CD4-positive, alpha-beta T cell (primary cell): ENCODE measurements at regions not wholly inside any gene's neighbourhood (a gene's known extent, or its start where the extent isn't known, plus 50 kb on each side); places are given as distances from the start of the nearest gene placed in this dataset.

Experiments used
- ATAC-seq: fragments of 200-7000 bp; cut with Tn5 transposase; one replicate; pipeline ENCODE4 v1.10.0; 2022; ENCODE audit warnings: mild to moderate bottlenecking; ENCODE audit not compliant: poor library complexity
- CTCF ChIA-PET: fragments of 350-600 bp; sonication (Branson Sonifier 250); formaldehyde crosslinking; loops from one replicate; lab custom pipeline; 2021; ENCODE audit warnings: antibody characterized with exemption, inconsistent platforms; lab: Charles Lee
- POLR2A ChIA-PET: fragments of 350-600 bp; sonication (Branson Sonifier 250); formaldehyde crosslinking; loops from one replicate; lab custom pipeline; 2021; ENCODE audit warnings: antibody characterized with exemption, inconsistent platforms; lab: Charles Lee
- DNase-seq, 14 experiments: peaks; one replicate each; pipeline ENCODE4 v3.0.0-alpha.2; 2013 to 2020; ENCODE audit warnings: mixed read lengths in 2 of 14
- H3K27ac ChIP-seq, 2 donors: one replicate each; pipeline versions ENCODE4 v1.5.1 to v1.7.0; 2013; ENCODE audit warnings: low read length in 2 of 2, low read depth in 1 of 2, mild to moderate bottlenecking in 1 of 2
- H3K27me3 ChIP-seq, 2 experiments: 1 replicate in 1 of 2; 2 replicates in 1 of 2; pipeline versions ENCODE4 v1.6.1 to v1.7.0; 2013; ENCODE audit warnings: low read length in 2 of 2, control low read depth in 1 of 2, mild to moderate bottlenecking in 1 of 2, moderate library complexity in 1 of 2; ENCODE audit not compliant: insufficient read depth in 2 of 2, control insufficient read depth in 1 of 2
- H3K36me3 ChIP-seq: one replicate; pipeline ENCODE4 v1.6.1; 2013; ENCODE audit warnings: low read length, control low read depth; ENCODE audit not compliant: insufficient read depth
- H3K4me1 ChIP-seq: one replicate; pipeline ENCODE4 v1.6.1; 2013; ENCODE audit warnings: low read length, control low read depth; ENCODE audit not compliant: insufficient read depth
- H3K4me3 ChIP-seq: one replicate; pipeline ENCODE4 v1.5.1; 2013; ENCODE audit warnings: mild to moderate bottlenecking, low read length, moderate library complexity
- H3K9me3 ChIP-seq, 2 experiments: 1 replicate in 1 of 2; 2 replicates in 1 of 2; pipeline versions ENCODE4 v1.6.1 to v1.7.0; 2013; ENCODE audit warnings: low read length in 2 of 2, mild to moderate bottlenecking in 2 of 2, control low read depth in 1 of 2, moderate library complexity in 1 of 2; ENCODE audit not compliant: control insufficient read depth in 1 of 2, insufficient read depth in 1 of 2
- H3K27ac Mint-ChIP-seq: one replicate; pipeline ENCODE4 v1.8.0; 2020; ENCODE audit warnings: mixed read lengths
- H3K27me3 Mint-ChIP-seq: one replicate; pipeline ENCODE4 v1.8.0; 2021; ENCODE audit warnings: mixed read lengths
- H3K36me3 Mint-ChIP-seq: one replicate; pipeline ENCODE4 v1.8.0; 2021; ENCODE audit warnings: low read depth, mixed read lengths
- H3K4me1 Mint-ChIP-seq: one replicate; pipeline ENCODE4 v1.8.0; 2021; ENCODE audit warnings: low read depth, mixed read lengths
- H3K4me3 Mint-ChIP-seq: one replicate; pipeline ENCODE4 v1.8.0; 2020; ENCODE audit warnings: mild to moderate bottlenecking, mixed read lengths
- H3K9me3 Mint-ChIP-seq: one replicate; pipeline ENCODE4 v1.8.0; 2020; ENCODE audit warnings: mixed read lengths
- intact Hi-C, 2 experiments: fragments of 100-400 bp; cut with DNase I in 1 of 2; cut with micrococcal nuclease in 1 of 2; formaldehyde crosslinking; loops; one replicate each; pipeline versions ENCODE4 v1.15.1 to v1.9.0; 2023 to 2025; cut with DNase I, micrococcal nuclease
- TF ChIP-seq, protein P1 (sequence below): fragments of 200-600 bp; IDR thresholded peaks from one replicate; pipeline ENCODE4 v1.8.0; 2022; ENCODE audit warnings: antibody characterized with exemption, mild to moderate bottlenecking

DNA sequence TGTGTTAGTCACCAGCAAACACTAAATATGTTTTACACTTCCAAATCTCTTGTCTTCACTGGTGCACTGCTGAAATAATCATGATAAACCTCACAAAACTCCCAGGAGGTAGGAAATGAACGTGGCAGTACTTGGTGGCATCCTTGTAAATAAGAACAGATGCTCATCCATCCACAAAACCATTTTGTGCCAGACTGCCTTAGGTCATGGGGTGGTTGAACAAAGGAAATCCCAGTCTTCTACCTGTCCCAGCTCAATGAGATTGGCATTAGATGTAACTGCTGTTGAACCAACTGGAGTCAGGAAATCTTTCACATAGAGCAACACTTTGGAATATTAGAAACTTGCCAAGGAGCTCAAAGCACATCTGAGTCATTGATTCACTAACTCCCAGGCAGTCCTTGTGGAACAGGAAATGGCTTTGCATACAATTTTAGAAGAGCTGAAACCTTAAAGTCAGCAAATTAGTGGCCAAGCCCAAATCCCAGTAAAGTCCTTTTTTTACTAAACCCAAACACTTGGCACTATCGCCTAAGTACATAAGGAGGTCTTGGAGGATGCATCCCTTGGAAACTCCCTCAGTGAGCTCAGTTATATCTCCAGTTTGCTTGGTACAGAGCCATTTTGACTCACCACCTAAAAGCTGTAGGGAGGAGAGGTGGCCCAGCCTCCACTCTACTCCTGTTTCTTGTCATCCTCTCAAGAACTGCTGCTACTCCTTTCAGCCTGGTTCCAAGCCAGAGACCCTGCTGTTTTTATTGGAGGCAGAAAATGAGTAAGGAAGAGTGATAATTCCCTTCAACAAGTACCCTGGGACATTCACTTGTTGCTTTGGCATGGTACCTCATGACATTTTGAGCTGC is 208.0 kb downstream of the NOVA1 start:
- Mint-ChIP-seq H3K4me3 (no peak overlapping the region), H3K27me3 (no peaks in the 10 kb centered on the region), H3K36me3 (no peaks in the 10 kb centered on the region), H3K4me1 (no peaks in the 10 kb centered on the region), H3K9me3 (peaks cover 11% of the 10 kb centered on the region), H3K27ac (no peak overlapping the region)
- Histone ChIP-seq H3K4me1 (no peaks in the 10 kb centered on the region), H3K27me3 (no peaks in the 10 kb centered on the region), H3K9me3 (peaks cover 0 to 7% of the 10 kb centered on the region in 2 experiments), H3K27ac (no peak overlapping the region), H3K4me3 (no peak overlapping the region), H3K36me3 (no peaks in the 10 kb centered on the region)
- no peak for ATAC-seq
- no peak for DNase-seq
- CTCF ChIA-PET, result interaction anchor here (0.6 kb wide), 1 partner anchor 22 kb away, joined by 3 read pairs; no protein-coding TSS in a partner anchor
- intact Hi-C loops, result no loop called here
- TF ChIP-seq, protein P1, sequence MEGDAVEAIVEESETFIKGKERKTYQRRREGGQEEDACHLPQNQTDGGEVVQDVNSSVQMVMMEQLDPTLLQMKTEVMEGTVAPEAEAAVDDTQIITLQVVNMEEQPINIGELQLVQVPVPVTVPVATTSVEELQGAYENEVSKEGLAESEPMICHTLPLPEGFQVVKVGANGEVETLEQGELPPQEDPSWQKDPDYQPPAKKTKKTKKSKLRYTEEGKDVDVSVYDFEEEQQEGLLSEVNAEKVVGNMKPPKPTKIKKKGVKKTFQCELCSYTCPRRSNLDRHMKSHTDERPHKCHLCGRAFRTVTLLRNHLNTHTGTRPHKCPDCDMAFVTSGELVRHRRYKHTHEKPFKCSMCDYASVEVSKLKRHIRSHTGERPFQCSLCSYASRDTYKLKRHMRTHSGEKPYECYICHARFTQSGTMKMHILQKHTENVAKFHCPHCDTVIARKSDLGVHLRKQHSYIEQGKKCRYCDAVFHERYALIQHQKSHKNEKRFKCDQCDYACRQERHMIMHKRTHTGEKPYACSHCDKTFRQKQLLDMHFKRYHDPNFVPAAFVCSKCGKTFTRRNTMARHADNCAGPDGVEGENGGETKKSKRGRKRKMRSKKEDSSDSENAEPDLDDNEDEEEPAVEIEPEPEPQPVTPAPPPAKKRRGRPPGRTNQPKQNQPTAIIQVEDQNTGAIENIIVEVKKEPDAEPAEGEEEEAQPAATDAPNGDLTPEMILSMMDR, result no peak
- POLR2A ChIA-PET, result no interaction called here

DNA sequence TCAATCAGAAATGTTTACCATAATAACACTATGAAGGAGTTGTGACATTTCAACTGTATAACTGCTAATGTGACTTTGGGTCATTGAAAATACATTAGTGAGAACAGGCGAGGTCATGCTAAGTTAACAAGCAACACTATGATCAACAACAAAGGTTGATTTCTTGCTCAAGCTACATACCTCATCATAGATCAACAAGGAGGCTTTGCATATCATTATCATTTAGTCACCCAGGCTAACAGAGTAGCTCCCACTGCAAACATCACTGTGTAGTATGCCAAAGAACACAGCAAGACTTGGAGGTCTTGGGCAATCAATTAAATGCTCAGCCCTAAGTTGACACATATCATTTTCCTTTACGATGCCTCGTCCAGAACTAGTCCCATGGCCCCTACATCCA is 212.5 kb downstream of the NOVA1 start:
- no peaks in the 10 kb centered on the region for H3K36me3 ChIP-seq
- H3K4me1 ChIP-seq, result no peaks in the 10 kb centered on the region
- ATAC-seq, result no peak
- TF ChIP-seq, protein P1, result no peak
- no peak for DNase-seq
- H3K27me3 ChIP-seq, result no peaks in the 10 kb centered on the region
- Mint-ChIP-seq H3K4me3 (no peak overlapping the region), H3K9me3 (peaks cover 14% of the 10 kb centered on the region), H3K36me3 (no peaks in the 10 kb centered on the region), H3K27ac (no peak overlapping the region), H3K4me1 (no peaks in the 10 kb centered on the region), H3K27me3 (no peaks in the 10 kb centered on the region)
- peaks cover 0 to 10% of the 10 kb centered on the region in 2 experiments for H3K9me3 ChIP-seq
- H3K27ac ChIP-seq, result no peak overlapping the region
- no peak overlapping the region for H3K4me3 ChIP-seq
- ChIA-PET POLR2A (no interaction called here), CTCF (no interaction called here)
- intact Hi-C loops, result no loop called here

DNA sequence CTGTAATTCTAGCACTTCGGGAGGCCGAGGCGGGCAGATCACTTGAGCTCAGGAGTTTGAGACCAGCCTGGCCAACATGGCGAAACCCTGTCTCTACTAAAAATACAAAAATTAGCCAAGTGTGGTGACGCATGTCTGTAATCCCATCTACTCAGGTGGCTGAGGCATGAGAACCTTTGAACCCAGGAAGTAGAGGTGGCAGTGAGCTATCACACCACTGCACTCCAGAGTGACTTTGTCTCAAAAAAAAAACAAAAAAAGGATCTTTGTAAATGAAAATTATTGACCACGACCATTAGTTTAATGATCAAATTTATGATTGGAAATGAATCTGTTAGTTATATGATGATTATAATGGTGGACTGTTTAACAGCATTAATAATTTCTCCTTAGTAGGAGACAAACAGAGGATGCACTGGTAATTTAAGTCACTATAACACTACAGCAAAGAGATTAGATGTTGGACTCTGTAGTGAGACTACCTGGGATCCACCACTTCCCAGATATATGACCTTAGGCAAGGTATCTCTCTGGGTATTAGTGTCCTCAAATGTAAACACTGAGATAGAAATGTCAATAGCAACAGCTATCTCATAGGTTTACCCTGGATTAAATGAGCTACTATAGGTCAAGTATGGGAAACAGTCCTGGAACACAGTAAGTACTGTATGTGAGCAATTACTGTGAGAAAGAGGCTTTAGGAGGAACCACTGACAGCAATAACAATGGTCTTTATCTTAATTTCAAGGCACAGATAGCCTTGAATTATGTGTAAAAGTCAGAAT is 214.7 kb downstream of the NOVA1 start:
- Histone ChIP-seq H3K4me3 (no peak overlapping the region), H3K4me1 (no peaks in the 10 kb centered on the region), H3K27me3 (no peaks in the 10 kb centered on the region), H3K9me3 (peaks cover 6 to 10% of the 10 kb centered on the region in 2 experiments), H3K36me3 (no peaks in the 10 kb centered on the region), H3K27ac (no peak overlapping the region)
- DNase-seq, result no peak
- intact Hi-C loops, result no loop called here
- Mint-ChIP-seq H3K9me3 (peaks cover 14% of the 10 kb centered on the region), H3K27ac (no peak overlapping the region), H3K36me3 (no peaks in the 10 kb centered on the region), H3K27me3 (no peaks in the 10 kb centered on the region), H3K4me1 (no peaks in the 10 kb centered on the region), H3K4me3 (no peak overlapping the region)
- ATAC-seq, result no peak
- POLR2A ChIA-PET, result no interaction called here
- CTCF ChIA-PET, result no interaction called here
- TF ChIP-seq, protein P1, result no peak
